GM12872 (cell line): ENCODE measurements at regions not wholly inside any gene's neighbourhood (a gene's known extent, or its start where the extent isn't known, plus 50 kb on each side); places are given as distances from the start of the nearest gene placed in this dataset.

Experiments
- CTCF ChIP-seq: IDR thresholded peaks from 3 replicates; pipeline ENCODE4 v1.5.1; 2011; ENCODE audit warnings: low read depth, mild to moderate bottlenecking, low read length, moderate library complexity; ENCODE audit not compliant: insufficient read depth

GRCh38 chr16:77132051-77132618, 58.9 kb upstream of the MON1B start:
- TF ChIP-seq CTCF, result no peak

GRCh38 chr16:77133706-77134105, 57.3 kb upstream of the MON1B start:
- no peak for TF ChIP-seq CTCF

GRCh38 chr16:77137045-77137444, 53.9 kb upstream of the MON1B start:
- no peak for TF ChIP-seq CTCF
